Fibroblast of lung (primary cell): ENCODE measurements at regions not wholly inside any gene's neighbourhood (a gene's known extent, or its start where the extent isn't known, plus 50 kb on each side); places are given as distances from the start of the nearest gene placed in this dataset.
A peak's percentile ranks its signal among the peaks of the same experiment; 100 is the strongest.

Source experiments
- DNase-seq, 2 donors: peaks; one replicate each; pipeline versions ENCODE4 v3.0.0 to v3.0.0-alpha.2; 2010; ENCODE audit warnings: low read depth in 2 of 2
- H2AFZ ChIP-seq: 2 replicates; pipeline ENCODE4 v1.5.1; 2012; ENCODE audit warnings: low read length, control low read depth, inconsistent platforms
- H3K27ac ChIP-seq: 2 replicates; pipeline ENCODE4 v1.5.1; 2011; ENCODE audit warnings: low read length, control low read depth; ENCODE audit not compliant: insufficient read depth
- H3K27me3 ChIP-seq: 2 replicates; pipeline ENCODE4 v1.5.1; 2011; ENCODE audit warnings: mild to moderate bottlenecking, low read length; ENCODE audit not compliant: control insufficient read depth, insufficient read depth
- H3K36me3 ChIP-seq: 2 replicates; pipeline ENCODE4 v1.5.1; 2011; ENCODE audit warnings: low read length; ENCODE audit not compliant: control insufficient read depth, insufficient read depth
- H3K4me1 ChIP-seq: 2 replicates; pipeline ENCODE4 v1.5.1; 2011; ENCODE audit warnings: low read length; ENCODE audit not compliant: control insufficient read depth, insufficient read depth; ENCODE audit errors: extremely low read depth
- H3K4me2 ChIP-seq: 2 replicates; pipeline ENCODE4 v1.5.1; 2011; ENCODE audit warnings: low read length, control low read depth; ENCODE audit not compliant: insufficient read depth; ENCODE audit errors: extremely low read depth
- H3K4me3 ChIP-seq, 4 experiments: fragments of 200-600 bp in 1 of 4; sonication (generic) in 1 of 4; replicated peaks in 1 of 4; 2 replicates each; pipeline ENCODE4 v1.5.1; 2011 to 2016; ENCODE audit warnings: low read length in 4 of 4, low read depth in 3 of 4, mild to moderate bottlenecking in 3 of 4, control low read depth in 2 of 4, inconsistent platforms in 1 of 4, mixed read lengths in 1 of 4; ENCODE audit not compliant: insufficient read depth in 1 of 4; ENCODE audit errors: control extremely low read depth in 1 of 4
- H3K79me2 ChIP-seq: 2 replicates; pipeline ENCODE4 v1.5.1; 2012; ENCODE audit warnings: mild to moderate bottlenecking, low read length, inconsistent platforms; ENCODE audit not compliant: control insufficient read depth, insufficient read depth
- H3K9ac ChIP-seq: 2 replicates; pipeline ENCODE4 v1.5.1; 2011; ENCODE audit warnings: mild to moderate bottlenecking, low read length, control low read depth; ENCODE audit not compliant: insufficient read depth
- H3K9me3 ChIP-seq: 2 replicates; pipeline ENCODE4 v1.5.1; 2012; ENCODE audit warnings: low read depth, low read length; ENCODE audit not compliant: control insufficient read depth, insufficient read depth
- H4K20me1 ChIP-seq: 2 replicates; pipeline ENCODE4 v1.5.1; 2011; ENCODE audit warnings: low read length; ENCODE audit not compliant: control insufficient read depth, insufficient read depth; ENCODE audit errors: extremely low read depth
- CTCF ChIP-seq, 2 donors: IDR thresholded peaks in 1 of 2; conservative IDR thresholded peaks in 1 of 2; 1 replicate in 1 of 2; 2 replicates in 1 of 2; pipeline ENCODE4 v1.5.1; 2011 to 2012; ENCODE audit warnings: low read length in 2 of 2, control low read depth in 1 of 2, inconsistent platforms in 1 of 2, low read depth in 1 of 2, mild to moderate bottlenecking in 1 of 2
- EZH2 ChIP-seq: IDR thresholded peaks from 2 replicates; pipeline ENCODE4 v1.5.1; 2012; ENCODE audit warnings: low read length, control low read depth, mild to moderate bottlenecking; ENCODE audit errors: missing control alignments

- Histone ChIP-seq H3K9ac (no peak overlapping the region), H3K9me3 (no peaks in the 10 kb centered on the region), H3K27me3 (no peaks in the 10 kb centered on the region), H2AFZ (no peak overlapping the region), H3K79me2 (no peaks in the 10 kb centered on the region), H3K4me3 (no peak overlapping the region), H3K36me3 (no peaks in the 10 kb centered on the region), H3K4me2 (no peak overlapping the region), H4K20me1 (no peaks in the 10 kb centered on the region), H3K27ac (no peak overlapping the region), H3K4me1 (peaks cover 2% of the 10 kb centered on the region)
- DNase-seq: no peak
- TF ChIP-seq CTCF (conservative IDR thresholded peaks at IDR 0.05 in 1 of 2, IDR thresholded peaks at IDR 0.05 in 1 of 2; ENCODE audit: low read depth in 1 of 2, low read length in 2 of 2) (no peak), EZH2 (no peak)
These were observed 197.1 kb upstream of the FAR2 start for GRCh38 chr12:28951935-28952334.

GRCh38 chr12:28954333-28954732 lies 194.7 kb upstream of the FAR2 start:
- no peak overlapping the region for H3K4me2 ChIP-seq
- no peaks in the 10 kb centered on the region for H3K79me2 ChIP-seq
- H3K27ac ChIP-seq: no peak overlapping the region
- no peaks in the 10 kb centered on the region for H3K27me3 ChIP-seq
- peak in 1 of 2 donors; percentile 78 for DNase-seq
- no peak overlapping the region for H2AFZ ChIP-seq
- peaks cover 2% of the 10 kb centered on the region for H3K4me1 ChIP-seq
- no peak overlapping the region for H3K4me3 ChIP-seq
- H4K20me1 ChIP-seq: no peaks in the 10 kb centered on the region
- H3K36me3 ChIP-seq: no peaks in the 10 kb centered on the region
- TF ChIP-seq EZH2 (no peak), CTCF (conservative IDR thresholded peaks at IDR 0.05 in 1 of 2, IDR thresholded peaks at IDR 0.05 in 1 of 2; ENCODE audit: low read depth in 1 of 2, low read length in 2 of 2) (no peak)
- no peaks in the 10 kb centered on the region for H3K9me3 ChIP-seq
- H3K9ac ChIP-seq: no peak overlapping the region

- Histone ChIP-seq H3K4me1 (peaks cover 2% of the 10 kb centered on the region), H3K36me3 (no peaks in the 10 kb centered on the region), H3K79me2 (no peaks in the 10 kb centered on the region), H4K20me1 (no peaks in the 10 kb centered on the region), H3K9me3 (no peaks in the 10 kb centered on the region), H3K27me3 (no peaks in the 10 kb centered on the region), H3K9ac (no peak overlapping the region), H3K4me2 (no peak overlapping the region), H3K4me3 (no peak overlapping the region), H2AFZ (no peak overlapping the region), H3K27ac (no peak overlapping the region)
- TF ChIP-seq EZH2 (no peak), CTCF (conservative IDR thresholded peaks at IDR 0.05 in 1 of 2, IDR thresholded peaks at IDR 0.05 in 1 of 2; ENCODE audit: low read depth in 1 of 2, low read length in 2 of 2) (no peak)
- DNase-seq: peak; percentile 49 to 83
These were observed 193.6 kb upstream of the FAR2 start for GRCh38 chr12:28955491-28955890.
